ENCODE measurements at regions not wholly inside any gene's neighbourhood (a gene's known extent, or its start where the extent isn't known, plus 50 kb on each side); places are given as distances from the start of the nearest gene placed in this dataset.
"Not testable (repeated sequence)": the region's sequence is repeated elsewhere in the genome, so short reads cannot be mapped to it uniquely, and the experiment has no call there.

DNA sequence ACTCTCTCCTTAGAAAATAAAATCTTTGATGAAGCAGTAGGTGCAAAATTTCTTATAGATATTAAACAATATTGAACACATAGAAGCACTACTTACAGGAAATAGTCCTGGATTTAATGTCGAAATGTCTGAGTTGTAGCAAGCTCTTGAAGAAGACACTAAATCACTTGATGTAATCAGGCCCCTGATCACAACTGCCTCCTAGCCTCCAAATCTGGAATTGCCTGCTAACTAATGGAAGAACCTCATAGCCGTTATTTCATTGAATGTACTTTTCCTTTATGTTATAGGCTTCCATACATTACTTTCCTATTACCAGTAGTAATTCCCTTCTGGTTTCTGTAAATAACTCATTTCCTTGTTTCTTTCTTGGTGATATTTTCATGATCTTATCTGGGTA, 675.7 kb upstream of the CHRM3 start:
- no peak for DNase-seq (ENCODE audit: low read depth)
- TF ChIP-seq, protein P1, sequence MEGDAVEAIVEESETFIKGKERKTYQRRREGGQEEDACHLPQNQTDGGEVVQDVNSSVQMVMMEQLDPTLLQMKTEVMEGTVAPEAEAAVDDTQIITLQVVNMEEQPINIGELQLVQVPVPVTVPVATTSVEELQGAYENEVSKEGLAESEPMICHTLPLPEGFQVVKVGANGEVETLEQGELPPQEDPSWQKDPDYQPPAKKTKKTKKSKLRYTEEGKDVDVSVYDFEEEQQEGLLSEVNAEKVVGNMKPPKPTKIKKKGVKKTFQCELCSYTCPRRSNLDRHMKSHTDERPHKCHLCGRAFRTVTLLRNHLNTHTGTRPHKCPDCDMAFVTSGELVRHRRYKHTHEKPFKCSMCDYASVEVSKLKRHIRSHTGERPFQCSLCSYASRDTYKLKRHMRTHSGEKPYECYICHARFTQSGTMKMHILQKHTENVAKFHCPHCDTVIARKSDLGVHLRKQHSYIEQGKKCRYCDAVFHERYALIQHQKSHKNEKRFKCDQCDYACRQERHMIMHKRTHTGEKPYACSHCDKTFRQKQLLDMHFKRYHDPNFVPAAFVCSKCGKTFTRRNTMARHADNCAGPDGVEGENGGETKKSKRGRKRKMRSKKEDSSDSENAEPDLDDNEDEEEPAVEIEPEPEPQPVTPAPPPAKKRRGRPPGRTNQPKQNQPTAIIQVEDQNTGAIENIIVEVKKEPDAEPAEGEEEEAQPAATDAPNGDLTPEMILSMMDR (IDR thresholded peaks at IDR 0.05; ENCODE audit: low read depth, low read length, missing control alignments), result no peak
- H3K4me3 ChIP-seq (ENCODE audit: low read depth, low read length), result no peak overlapping the region

DNA sequence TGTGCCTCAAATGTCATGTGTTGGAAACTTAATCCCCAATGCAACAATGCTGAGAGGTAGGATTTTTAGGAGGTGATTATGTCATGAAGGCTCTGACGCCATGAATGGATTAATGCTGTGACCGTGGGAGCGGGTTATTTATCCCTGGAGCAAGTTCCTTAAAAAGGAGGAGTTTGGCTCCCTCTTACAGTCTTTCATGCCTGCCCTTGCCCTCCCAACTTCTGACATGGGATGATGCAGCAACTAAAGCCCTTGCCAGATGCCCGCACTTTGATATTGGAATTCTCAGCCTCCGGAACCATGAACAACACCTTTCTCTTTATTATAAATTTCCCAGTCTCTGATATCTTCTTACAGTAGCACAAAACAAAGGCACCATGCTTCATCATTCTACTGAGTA, 685.3 kb upstream of the CHRM3 start:
- no peak for DNase-seq (ENCODE audit: low read depth)
- TF ChIP-seq, protein P1 (IDR thresholded peaks at IDR 0.05; ENCODE audit: low read depth, low read length, missing control alignments), result no peak
- H3K4me3 ChIP-seq (ENCODE audit: low read depth, low read length), result no peak overlapping the region

DNA sequence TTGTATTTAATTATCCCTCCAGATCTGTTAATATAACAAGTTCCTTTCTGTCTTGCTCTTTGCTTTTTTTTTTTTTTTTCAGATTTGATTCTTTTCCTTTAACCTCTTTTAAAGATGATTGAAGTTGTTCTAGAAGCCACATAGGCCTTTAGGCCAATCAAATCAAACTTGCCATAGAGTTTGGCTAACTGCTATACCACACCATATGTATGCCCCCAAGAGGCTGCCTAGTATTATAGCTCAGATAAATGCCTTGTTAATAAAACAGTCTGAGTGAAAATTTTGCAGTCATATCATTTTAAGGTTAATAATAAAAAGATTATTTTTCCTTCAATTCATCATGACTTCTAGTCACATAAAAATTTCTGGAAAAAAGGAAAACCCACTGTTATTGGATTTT, 696.0 kb upstream of the CHRM3 start:
- TF ChIP-seq, protein P1 (IDR thresholded peaks at IDR 0.05; ENCODE audit: low read depth, low read length, missing control alignments), result no peak
- no peak for DNase-seq (ENCODE audit: low read depth)
- H3K4me3 ChIP-seq (ENCODE audit: low read depth, low read length), result no peak overlapping the region

DNA sequence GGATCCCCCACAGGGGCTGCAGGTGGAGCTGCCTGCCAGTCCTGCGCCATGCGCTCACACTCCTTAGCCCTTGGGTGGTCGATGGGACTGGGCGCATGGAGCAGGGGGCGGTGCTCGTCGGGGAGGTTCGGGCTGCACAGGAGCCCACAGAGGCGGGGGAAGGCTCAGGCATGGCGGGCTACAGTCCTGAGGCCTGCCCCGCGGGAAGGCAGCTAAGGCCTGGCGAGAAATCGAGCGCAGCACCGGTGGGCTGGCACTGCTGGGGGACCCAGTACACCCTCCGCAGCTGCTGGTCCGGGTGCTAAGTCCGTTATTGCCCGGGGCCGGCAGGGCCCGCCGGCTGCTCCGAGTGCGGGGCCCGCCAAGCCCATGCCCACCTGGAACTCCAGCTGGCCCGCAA, 701.8 kb upstream of the CHRM3 start:
- not testable (repeated sequence) for H3K4me3 ChIP-seq (ENCODE audit: low read depth, low read length); DNase-seq (ENCODE audit: low read depth)

DNA sequence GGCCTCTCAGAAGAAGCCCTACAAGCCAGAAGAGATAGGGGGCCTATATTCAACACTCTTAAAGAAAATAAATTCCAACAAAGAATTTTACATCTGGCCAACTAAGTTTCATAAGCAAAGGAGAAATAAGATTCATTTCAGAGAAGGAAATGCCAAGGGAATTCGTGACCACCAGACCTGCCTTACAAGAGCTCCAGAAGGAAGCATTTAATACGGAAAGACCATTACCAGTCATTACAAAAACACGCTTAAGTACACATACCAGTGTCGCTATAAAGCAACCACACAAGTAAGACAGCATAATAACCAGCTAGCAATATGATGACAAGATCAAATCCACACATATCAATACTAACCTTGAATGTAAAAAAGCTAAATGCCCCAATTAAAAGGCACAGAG, 704.9 kb upstream of the CHRM3 start:
- TF ChIP-seq, protein P1 (IDR thresholded peaks at IDR 0.05; ENCODE audit: low read depth, low read length, missing control alignments), result no peak
- DNase-seq (ENCODE audit: low read depth), result no peak
- no peak overlapping the region for H3K4me3 ChIP-seq (ENCODE audit: low read depth, low read length)

DNA sequence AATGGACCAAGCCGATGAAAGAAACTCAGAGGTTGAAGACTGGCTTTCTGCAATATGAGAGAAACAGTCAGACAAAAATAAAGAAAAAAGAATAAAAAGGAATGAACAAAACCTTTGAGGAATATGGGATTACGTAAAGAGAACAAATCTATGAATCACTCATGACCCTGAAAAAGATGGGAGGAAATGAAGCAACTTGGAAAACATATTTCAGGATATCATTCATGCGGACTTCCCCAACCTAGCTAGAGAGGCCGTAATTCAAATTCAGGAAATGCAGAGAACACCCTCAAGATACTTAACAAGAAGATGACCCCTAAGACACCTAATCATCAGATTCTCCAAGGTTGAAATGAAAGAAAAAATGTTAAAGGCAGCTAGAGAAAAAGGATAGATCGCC, 705.3 kb upstream of the CHRM3 start:
- TF ChIP-seq, protein P1 (IDR thresholded peaks at IDR 0.05; ENCODE audit: low read depth, low read length, missing control alignments), result no peak
- no peak for DNase-seq (ENCODE audit: low read depth)

DNA sequence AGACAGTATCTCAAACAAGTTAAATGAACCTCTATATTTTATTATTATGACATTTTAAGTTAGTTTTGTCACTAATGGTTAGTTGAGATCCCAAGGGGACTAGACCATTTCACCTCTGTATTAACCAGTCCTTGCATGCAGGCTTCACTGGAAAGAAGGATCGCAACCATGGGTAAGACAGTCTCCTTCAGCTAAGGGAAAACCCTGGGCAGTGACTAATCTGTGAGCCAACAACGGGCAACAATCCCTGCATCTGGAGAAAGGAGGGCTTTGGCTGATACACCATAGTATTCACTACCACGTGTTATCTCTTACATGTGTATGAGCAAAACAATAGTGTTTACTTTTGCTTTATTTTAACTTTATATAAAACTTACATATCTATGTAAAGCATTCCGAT, 708.8 kb upstream of the CHRM3 start:
- DNase-seq (ENCODE audit: low read depth), result no peak
- TF ChIP-seq, protein P1 (IDR thresholded peaks at IDR 0.05; ENCODE audit: low read depth, low read length, missing control alignments), result no peak

More for the DNA sequence above, 705.3 kb upstream of the CHRM3 start:
- H3K4me3 ChIP-seq (ENCODE audit: low read depth, low read length), result no peak overlapping the region

DNA sequence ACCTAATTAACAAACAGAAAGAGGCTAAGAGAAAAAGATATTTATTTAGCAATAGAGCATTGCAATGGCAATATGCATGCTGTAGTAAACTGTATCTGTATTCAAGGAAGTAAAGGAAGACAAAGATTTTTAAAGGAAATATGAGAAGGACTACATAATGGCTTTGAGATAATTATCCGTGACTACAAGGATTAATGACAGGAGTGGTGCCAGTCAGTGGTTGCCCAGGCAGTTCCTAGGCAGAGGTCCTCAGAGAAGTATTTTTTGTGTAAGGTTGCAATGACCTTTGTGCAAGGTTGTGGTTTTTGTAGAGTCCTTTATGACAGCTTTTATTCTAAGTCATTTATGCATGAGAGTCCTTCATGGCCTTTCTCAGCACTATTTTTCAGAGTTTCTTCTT, 711.1 kb upstream of the CHRM3 start:
- TF ChIP-seq, protein P1 (IDR thresholded peaks at IDR 0.05; ENCODE audit: low read depth, low read length, missing control alignments), result no peak
- H3K4me3 ChIP-seq (ENCODE audit: low read depth, low read length), result no peak overlapping the region
- no peak for DNase-seq (ENCODE audit: low read depth)

More for the DNA sequence above, 708.8 kb upstream of the CHRM3 start:
- H3K4me3 ChIP-seq (ENCODE audit: low read depth, low read length), result no peak overlapping the region
